ENCODE measurements at regions not wholly inside any gene's neighbourhood (a gene's known extent, or its start where the extent isn't known, plus 50 kb on each side); places are given as distances from the start of the nearest gene placed in this dataset.
A peak's percentile ranks its signal among the peaks of the same experiment; 100 is the strongest.
"Not testable (repeated sequence)": the region's sequence is repeated elsewhere in the genome, so short reads cannot be mapped to it uniquely, and the experiment has no call there.

DNA sequence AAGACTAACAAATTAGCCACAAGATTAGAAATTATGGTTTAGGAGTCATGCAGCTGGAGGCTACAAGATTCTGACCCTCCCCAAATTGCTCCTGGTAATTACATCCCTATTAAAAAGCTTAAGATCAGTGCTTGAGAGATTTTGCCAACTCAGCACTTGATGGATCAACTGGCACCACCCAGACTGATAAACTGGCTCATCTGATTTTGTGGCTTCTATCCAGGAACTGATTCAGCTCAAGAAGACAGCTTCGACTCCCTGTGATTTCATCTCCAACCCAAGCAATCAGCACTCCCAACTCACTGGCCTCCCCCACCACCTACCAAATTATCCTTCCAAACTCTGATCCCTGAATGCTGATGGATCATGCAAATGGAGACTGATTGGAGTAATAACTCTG, 94.8 kb downstream of the TNFRSF13B start:
- H3K4me2 ChIP-seq (ENCODE audit: insufficient read depth, low read length, poor library complexity, severe bottlenecking) = no peak overlapping the region

DNA sequence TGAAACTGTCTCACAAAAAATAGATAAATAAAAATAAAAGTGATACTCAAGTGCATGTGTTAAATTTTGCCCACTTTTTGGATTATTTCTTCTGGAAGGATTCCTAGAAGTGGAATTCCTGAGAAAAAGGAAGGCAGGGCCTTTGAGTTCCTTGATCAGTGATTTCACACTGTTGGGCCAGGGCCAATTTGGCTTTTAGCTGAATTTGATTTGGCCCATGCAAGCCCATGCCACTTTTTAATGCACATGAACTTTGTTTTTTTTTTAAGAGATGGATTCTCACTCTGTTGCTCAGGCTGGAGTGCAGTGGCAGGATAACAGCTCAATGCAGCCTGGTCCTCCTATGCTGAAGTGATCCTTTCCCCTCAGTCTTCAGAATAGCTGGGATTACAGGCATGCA, 96.3 kb downstream of the TNFRSF13B start:
- H3K4me3 ChIP-seq (ENCODE audit: low read length in 2 of 2) = no peak overlapping the region

More for the DNA sequence above, 94.8 kb downstream of the TNFRSF13B start:
- H2AK5ac ChIP-seq (ENCODE audit: low read depth, low read length) = no peak overlapping the region
- H3K18ac ChIP-seq (ENCODE audit: low read length) = no peak overlapping the region
- no peak overlapping the region for H2AFZ ChIP-seq (ENCODE audit: low read length)
- H3K9ac ChIP-seq (ENCODE audit: low read depth, low read length, poor library complexity) = no peak overlapping the region
- H4K91ac ChIP-seq (ENCODE audit: low read depth, low read length, poor library complexity) = no peak overlapping the region
- no peak overlapping the region for H2BK15ac ChIP-seq (ENCODE audit: low read length)
- H3K27me3 ChIP-seq (ENCODE audit: control insufficient read depth in 3 of 3, insufficient read depth in 3 of 3, low read depth in 1 of 3, low read length in 3 of 3) = no peaks in the 10 kb centered on the region
- DNase-seq (ENCODE audit: low spot score) = no peak
- H3K4me1 ChIP-seq (ENCODE audit: control insufficient read depth in 2 of 2, insufficient read depth in 1 of 2, low read depth in 1 of 2, low read length in 2 of 2) = no peaks in the 10 kb centered on the region
- H3K4me3 ChIP-seq (ENCODE audit: low read length in 2 of 2) = no peak overlapping the region
- no peak overlapping the region for H2BK120ac ChIP-seq (ENCODE audit: low read depth, low read length)
- H3K4ac ChIP-seq (ENCODE audit: low read length) = no peak overlapping the region
- H2BK5ac ChIP-seq (ENCODE audit: low read length) = no peak overlapping the region
- no peak overlapping the region for H3K23ac ChIP-seq (ENCODE audit: low read depth, low read length, poor library complexity)
- H3K9me3 ChIP-seq (replicated peaks in 1 of 2; ENCODE audit: control insufficient read depth in 2 of 2, insufficient read depth in 1 of 2, low read depth in 1 of 2, low read length in 2 of 2) = peaks cover 0 to 3% of the 10 kb centered on the region in 2 donors
- no peak overlapping the region for H3K27ac ChIP-seq (replicated peaks; ENCODE audit: low read length)
- H3K79me1 ChIP-seq (ENCODE audit: low read depth, low read length) = peaks cover 1% of the 10 kb centered on the region
- H4K8ac ChIP-seq (ENCODE audit: low read depth, low read length) = no peak overlapping the region
- no peak overlapping the region for H2BK12ac ChIP-seq (ENCODE audit: low read length)
- no CpG with 5 or more reads among the region's 1 CpG for WGBS, 2 donors (ENCODE audit: extremely low coverage in 2 of 2, insufficient read length in 2 of 2, insufficient replicate concordance in 1 of 2)
- H3K36me3 ChIP-seq (replicated peaks in 1 of 2; ENCODE audit: control insufficient read depth in 2 of 2, insufficient read depth in 2 of 2, low read length in 2 of 2) = no peaks in the 10 kb centered on the region
- H3K14ac ChIP-seq (ENCODE audit: low read length) = no peak overlapping the region

DNA sequence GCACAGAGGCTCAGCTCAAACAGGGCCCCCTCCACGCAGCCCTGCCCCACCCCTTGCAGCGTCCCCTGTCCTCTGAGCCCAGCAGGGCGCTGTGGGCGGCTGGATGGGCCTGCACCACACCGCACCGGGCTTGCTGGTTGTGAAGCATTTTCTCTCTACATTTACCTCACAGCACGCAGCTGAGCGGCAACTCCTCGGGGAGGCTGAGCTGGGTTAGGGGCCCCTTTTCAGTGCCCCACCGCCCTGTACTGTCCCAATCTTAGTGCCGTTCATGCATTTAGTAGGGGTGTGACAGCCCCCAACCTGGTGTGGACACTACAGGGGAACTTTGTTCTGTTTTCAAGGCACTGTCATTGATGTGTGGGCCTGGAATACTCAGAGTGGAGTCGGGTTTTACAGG, 97.7 kb downstream of the TNFRSF13B start:
- H3K18ac ChIP-seq (ENCODE audit: low read length); H3K27me3 ChIP-seq (ENCODE audit: control insufficient read depth in 3 of 3, insufficient read depth in 3 of 3, low read depth in 1 of 3, low read length in 3 of 3); H3K4ac ChIP-seq (ENCODE audit: low read length); H2BK5ac ChIP-seq (ENCODE audit: low read length); H3K4me1 ChIP-seq (ENCODE audit: control insufficient read depth in 2 of 2, insufficient read depth in 1 of 2, low read depth in 1 of 2, low read length in 2 of 2); H3K9ac ChIP-seq (ENCODE audit: low read depth, low read length, poor library complexity); H3K4me3 ChIP-seq (ENCODE audit: low read length in 2 of 2); H4K91ac ChIP-seq (ENCODE audit: low read depth, low read length, poor library complexity); H3K4me2 ChIP-seq (ENCODE audit: insufficient read depth, low read length, poor library complexity, severe bottlenecking); H2AFZ ChIP-seq (ENCODE audit: low read length); H2BK12ac ChIP-seq (ENCODE audit: low read length); H2BK120ac ChIP-seq (ENCODE audit: low read depth, low read length); DNase-seq (ENCODE audit: low spot score); H3K23ac ChIP-seq (ENCODE audit: low read depth, low read length, poor library complexity); H3K9me3 ChIP-seq (replicated peaks in 1 of 2; ENCODE audit: control insufficient read depth in 2 of 2, insufficient read depth in 1 of 2, low read depth in 1 of 2, low read length in 2 of 2); H3K36me3 ChIP-seq (replicated peaks in 1 of 2; ENCODE audit: control insufficient read depth in 2 of 2, insufficient read depth in 2 of 2, low read length in 2 of 2); H3K79me1 ChIP-seq (ENCODE audit: low read depth, low read length); H4K8ac ChIP-seq (ENCODE audit: low read depth, low read length); H2BK15ac ChIP-seq (ENCODE audit: low read length); H3K27ac ChIP-seq (replicated peaks; ENCODE audit: low read length); H3K14ac ChIP-seq (ENCODE audit: low read length); H2AK5ac ChIP-seq (ENCODE audit: low read depth, low read length): not testable (repeated sequence)
- WGBS, 2 donors (ENCODE audit: extremely low coverage in 2 of 2, insufficient read length in 2 of 2, insufficient replicate concordance in 1 of 2) = no CpG with 5 or more reads among the region's 12 CpGs

More for the DNA sequence above, 96.3 kb downstream of the TNFRSF13B start:
- H3K36me3 ChIP-seq (replicated peaks in 1 of 2; ENCODE audit: control insufficient read depth in 2 of 2, insufficient read depth in 2 of 2, low read length in 2 of 2) = no peaks in the 10 kb centered on the region
- no peaks in the 10 kb centered on the region for H3K27me3 ChIP-seq (ENCODE audit: control insufficient read depth in 3 of 3, insufficient read depth in 3 of 3, low read depth in 1 of 3, low read length in 3 of 3)
- no peak overlapping the region for H2AFZ ChIP-seq (ENCODE audit: low read length)
- no peak overlapping the region for H2AK5ac ChIP-seq (ENCODE audit: low read depth, low read length)
- no peak overlapping the region for H2BK15ac ChIP-seq (ENCODE audit: low read length)
- no peak overlapping the region for H2BK5ac ChIP-seq (ENCODE audit: low read length)
- no peak for DNase-seq (ENCODE audit: low spot score)
- no peak overlapping the region for H2BK12ac ChIP-seq (ENCODE audit: low read length)
- no peak overlapping the region for H3K18ac ChIP-seq (ENCODE audit: low read length)
- H3K9ac ChIP-seq (ENCODE audit: low read depth, low read length, poor library complexity) = no peak overlapping the region
- no peak overlapping the region for H2BK120ac ChIP-seq (ENCODE audit: low read depth, low read length)
- no peak overlapping the region for H3K4me2 ChIP-seq (ENCODE audit: insufficient read depth, low read length, poor library complexity, severe bottlenecking)
- H4K8ac ChIP-seq (ENCODE audit: low read depth, low read length) = no peak overlapping the region
- H4K91ac ChIP-seq (ENCODE audit: low read depth, low read length, poor library complexity) = no peak overlapping the region
- no peaks in the 10 kb centered on the region for H3K4me1 ChIP-seq (ENCODE audit: control insufficient read depth in 2 of 2, insufficient read depth in 1 of 2, low read depth in 1 of 2, low read length in 2 of 2)
- H3K9me3 ChIP-seq (replicated peaks in 1 of 2; ENCODE audit: control insufficient read depth in 2 of 2, insufficient read depth in 1 of 2, low read depth in 1 of 2, low read length in 2 of 2) = peaks cover 0 to 3% of the 10 kb centered on the region in 2 donors
- peaks cover 1% of the 10 kb centered on the region for H3K79me1 ChIP-seq (ENCODE audit: low read depth, low read length)
- H3K14ac ChIP-seq (ENCODE audit: low read length) = no peak overlapping the region
- no peak overlapping the region for H3K23ac ChIP-seq (ENCODE audit: low read depth, low read length, poor library complexity)
- no peak overlapping the region for H3K27ac ChIP-seq (replicated peaks; ENCODE audit: low read length)
- H3K4ac ChIP-seq (ENCODE audit: low read length) = no peak overlapping the region

DNA sequence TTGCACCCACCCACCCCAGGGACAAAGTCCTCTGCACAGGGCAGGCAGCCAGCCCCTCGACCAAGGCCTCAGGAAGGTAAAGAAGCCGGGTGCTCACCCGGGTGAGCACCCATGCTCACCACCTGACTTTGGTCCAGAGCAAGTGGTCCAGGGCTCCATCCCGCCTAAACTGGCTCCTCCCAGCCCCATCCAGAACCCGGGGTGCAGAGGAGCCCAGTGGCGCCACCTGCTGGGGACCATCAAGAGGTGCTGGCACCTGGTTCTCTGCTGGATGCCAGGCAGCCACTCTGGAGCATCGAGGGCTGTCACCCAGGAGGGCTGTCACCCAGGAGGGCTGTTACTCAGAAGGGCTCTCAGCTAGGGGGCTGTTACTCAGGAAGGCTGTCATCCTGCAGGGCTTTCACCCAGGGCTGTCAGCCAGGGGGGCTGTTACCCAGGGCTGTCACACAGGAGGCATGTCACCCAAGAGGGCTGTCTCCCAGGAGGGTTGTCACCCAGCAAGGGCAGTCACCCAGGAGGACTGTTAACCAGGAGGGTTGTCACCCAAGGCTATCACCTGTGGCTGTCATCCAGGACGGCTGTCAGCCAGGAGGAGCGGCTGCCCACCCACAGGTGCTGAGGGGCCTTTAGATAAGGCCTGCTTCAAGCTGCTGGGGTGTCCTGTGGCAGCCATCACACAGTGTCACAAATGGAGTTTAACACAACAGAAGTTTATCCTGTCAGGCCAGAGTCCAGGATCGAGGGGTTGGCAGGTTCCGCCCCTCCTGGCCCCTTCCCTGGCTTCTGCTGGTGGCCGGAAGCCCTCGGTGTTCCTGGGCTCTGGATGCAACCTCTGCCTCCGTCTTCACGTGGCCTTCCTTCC, 98.5 kb downstream of the TNFRSF13B start:
- Histone ChIP-seq H3K9me3 (replicated peaks in 1 of 2; ENCODE audit: control insufficient read depth in 2 of 2, insufficient read depth in 1 of 2, low read depth in 1 of 2, low read length in 2 of 2) (peaks cover 0 to 3% of the 10 kb centered on the region in 2 donors), H4K91ac (ENCODE audit: low read depth, low read length, poor library complexity) (no peak overlapping the region), H2BK12ac (ENCODE audit: low read length) (no peak overlapping the region), H3K36me3 (replicated peaks in 1 of 2; ENCODE audit: control insufficient read depth in 2 of 2, insufficient read depth in 2 of 2, low read length in 2 of 2) (no peaks in the 10 kb centered on the region), H2BK15ac (ENCODE audit: low read length) (no peak overlapping the region), H3K4me2 (ENCODE audit: insufficient read depth, low read length, poor library complexity, severe bottlenecking) (no peak overlapping the region), H2AFZ (ENCODE audit: low read length) (peak overlapping the region; percentile 49), H3K79me1 (ENCODE audit: low read depth, low read length) (peaks cover 1% of the 10 kb centered on the region), H3K18ac (ENCODE audit: low read length) (peak overlapping the region; percentile 15), H3K27ac (replicated peaks; ENCODE audit: low read length) (no peak overlapping the region), H2BK5ac (ENCODE audit: low read length) (no peak overlapping the region), H3K9ac (ENCODE audit: low read depth, low read length, poor library complexity) (no peak overlapping the region), H2BK120ac (ENCODE audit: low read depth, low read length) (no peak overlapping the region), H3K27me3 (ENCODE audit: control insufficient read depth in 3 of 3, insufficient read depth in 3 of 3, low read depth in 1 of 3, low read length in 3 of 3) (no peaks in the 10 kb centered on the region), H4K8ac (ENCODE audit: low read depth, low read length) (no peak overlapping the region), H3K4me1 (ENCODE audit: control insufficient read depth in 2 of 2, insufficient read depth in 1 of 2, low read depth in 1 of 2, low read length in 2 of 2) (no peaks in the 10 kb centered on the region), H3K4ac (ENCODE audit: low read length) (no peak overlapping the region), H3K14ac (ENCODE audit: low read length) (no peak overlapping the region), H3K23ac (ENCODE audit: low read depth, low read length, poor library complexity) (peak overlapping the region; percentile 10), H2AK5ac (ENCODE audit: low read depth, low read length) (peak overlapping the region; percentile 81), H3K4me3 (ENCODE audit: low read length in 2 of 2) (peak overlapping the region in 1 of 2 donors; percentile 52)
- no CpG with 5 or more reads among the region's 15 CpGs for WGBS, 2 donors (ENCODE audit: extremely low coverage in 2 of 2, insufficient read length in 2 of 2, insufficient replicate concordance in 1 of 2)
- DNase-seq (ENCODE audit: low spot score) = peak; percentile 35
